ENCODE measurements at regions not wholly inside any gene's neighbourhood (a gene's known extent, or its start where the extent isn't known, plus 50 kb on each side); places are given as distances from the start of the nearest gene placed in this dataset.

DNA sequence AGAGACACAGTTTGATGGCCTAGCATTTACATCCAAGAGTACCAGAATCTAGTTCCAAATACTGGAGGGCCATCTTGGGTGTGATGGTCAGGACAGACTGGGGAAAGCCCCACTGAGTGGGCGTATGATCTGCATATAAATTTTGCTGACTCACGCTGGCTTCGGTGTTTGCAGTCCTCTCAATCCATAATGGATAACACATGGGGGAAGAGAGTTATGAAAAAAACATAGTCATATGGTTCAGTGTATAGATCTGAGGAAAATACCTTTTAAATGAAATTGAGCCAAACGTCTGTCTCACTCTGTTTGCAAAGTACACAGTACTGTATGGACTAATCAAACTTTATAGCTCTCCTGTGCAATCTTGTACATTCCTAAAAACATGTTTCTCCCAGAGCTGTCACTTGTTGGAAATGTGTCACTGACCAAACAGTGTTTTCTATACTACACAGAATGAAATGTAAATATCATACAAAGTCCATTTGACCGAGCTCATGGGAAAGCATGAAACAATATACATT, 125.3 kb upstream of the THBS1 start (continued):
- TF ChIP-seq, protein P1, sequence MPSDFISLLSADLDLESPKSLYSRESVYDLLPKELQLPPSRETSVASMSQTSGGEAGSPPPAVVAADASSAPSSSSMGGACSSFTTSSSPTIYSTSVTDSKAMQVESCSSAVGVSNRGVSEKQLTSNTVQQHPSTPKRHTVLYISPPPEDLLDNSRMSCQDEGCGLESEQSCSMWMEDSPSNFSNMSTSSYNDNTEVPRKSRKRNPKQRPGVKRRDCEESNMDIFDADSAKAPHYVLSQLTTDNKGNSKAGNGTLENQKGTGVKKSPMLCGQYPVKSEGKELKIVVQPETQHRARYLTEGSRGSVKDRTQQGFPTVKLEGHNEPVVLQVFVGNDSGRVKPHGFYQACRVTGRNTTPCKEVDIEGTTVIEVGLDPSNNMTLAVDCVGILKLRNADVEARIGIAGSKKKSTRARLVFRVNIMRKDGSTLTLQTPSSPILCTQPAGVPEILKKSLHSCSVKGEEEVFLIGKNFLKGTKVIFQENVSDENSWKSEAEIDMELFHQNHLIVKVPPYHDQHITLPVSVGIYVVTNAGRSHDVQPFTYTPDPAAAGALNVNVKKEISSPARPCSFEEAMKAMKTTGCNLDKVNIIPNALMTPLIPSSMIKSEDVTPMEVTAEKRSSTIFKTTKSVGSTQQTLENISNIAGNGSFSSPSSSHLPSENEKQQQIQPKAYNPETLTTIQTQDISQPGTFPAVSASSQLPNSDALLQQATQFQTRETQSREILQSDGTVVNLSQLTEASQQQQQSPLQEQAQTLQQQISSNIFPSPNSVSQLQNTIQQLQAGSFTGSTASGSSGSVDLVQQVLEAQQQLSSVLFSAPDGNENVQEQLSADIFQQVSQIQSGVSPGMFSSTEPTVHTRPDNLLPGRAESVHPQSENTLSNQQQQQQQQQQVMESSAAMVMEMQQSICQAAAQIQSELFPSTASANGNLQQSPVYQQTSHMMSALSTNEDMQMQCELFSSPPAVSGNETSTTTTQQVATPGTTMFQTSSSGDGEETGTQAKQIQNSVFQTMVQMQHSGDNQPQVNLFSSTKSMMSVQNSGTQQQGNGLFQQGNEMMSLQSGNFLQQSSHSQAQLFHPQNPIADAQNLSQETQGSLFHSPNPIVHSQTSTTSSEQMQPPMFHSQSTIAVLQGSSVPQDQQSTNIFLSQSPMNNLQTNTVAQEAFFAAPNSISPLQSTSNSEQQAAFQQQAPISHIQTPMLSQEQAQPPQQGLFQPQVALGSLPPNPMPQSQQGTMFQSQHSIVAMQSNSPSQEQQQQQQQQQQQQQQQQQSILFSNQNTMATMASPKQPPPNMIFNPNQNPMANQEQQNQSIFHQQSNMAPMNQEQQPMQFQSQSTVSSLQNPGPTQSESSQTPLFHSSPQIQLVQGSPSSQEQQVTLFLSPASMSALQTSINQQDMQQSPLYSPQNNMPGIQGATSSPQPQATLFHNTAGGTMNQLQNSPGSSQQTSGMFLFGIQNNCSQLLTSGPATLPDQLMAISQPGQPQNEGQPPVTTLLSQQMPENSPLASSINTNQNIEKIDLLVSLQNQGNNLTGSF (CRISPR knock-in tag; IDR thresholded peaks at IDR 0.05): no peak
- no peak for TF ChIP-seq TMF1 (CRISPR knock-in tag; IDR thresholded peaks at IDR 0.05; ENCODE audit: low read depth)
- peak; percentile 73 for TF ChIP-seq FOSL2 (CRISPR knock-in tag; IDR thresholded peaks at IDR 0.05)
- no peak for TF ChIP-seq ASH2L (IDR thresholded peaks at IDR 0.05; ENCODE audit: insufficient read length, low read depth, low read length)
- TF ChIP-seq KDM3A (CRISPR knock-in tag; IDR thresholded peaks at IDR 0.05; ENCODE audit: low read depth): 0 out of 2 replicates have a peak, but pooled peaks have one; percentile 44
- TF ChIP-seq SOX5 (CRISPR knock-in tag; IDR thresholded peaks at IDR 0.05; ENCODE audit: borderline replicate concordance): peak; percentile 80; the same call in 1 of the 2 replicates
- TF ChIP-seq FOXK1 (CRISPR knock-in tag; IDR thresholded peaks at IDR 0.05; ENCODE audit: borderline replicate concordance, low read depth): peak; percentile 58; the same call in 1 of the 2 replicates
- no peak for TF ChIP-seq ZSCAN12 (CRISPR knock-in tag; IDR thresholded peaks at IDR 0.05)
- 0 out of 2 replicates have a peak, but pooled peaks have one; percentile 12 for TF ChIP-seq GFI1 (CRISPR knock-in tag; IDR thresholded peaks at IDR 0.05; ENCODE audit: borderline replicate concordance)
- TF ChIP-seq, protein P2, sequence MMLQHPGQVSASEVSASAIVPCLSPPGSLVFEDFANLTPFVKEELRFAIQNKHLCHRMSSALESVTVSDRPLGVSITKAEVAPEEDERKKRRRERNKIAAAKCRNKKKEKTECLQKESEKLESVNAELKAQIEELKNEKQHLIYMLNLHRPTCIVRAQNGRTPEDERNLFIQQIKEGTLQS (CRISPR knock-in tag; IDR thresholded peaks at IDR 0.05): no peak
- no peak for TF ChIP-seq ZFY (CRISPR knock-in tag; IDR thresholded peaks at IDR 0.05)
- TF ChIP-seq TBX2 (CRISPR knock-in tag; IDR thresholded peaks at IDR 0.05; ENCODE audit: borderline replicate concordance): peak; percentile 25; the same call in 1 of the 2 replicates
- no peak for TF ChIP-seq BORCS8-MEF2B (CRISPR knock-in tag; IDR thresholded peaks at IDR 0.05)
- peak; percentile 80; the same call in 1 of the 2 replicates for TF ChIP-seq TBX3 (IDR thresholded peaks at IDR 0.05; ENCODE audit: borderline replicate concordance)
- TF ChIP-seq ARNT2 (CRISPR knock-in tag; IDR thresholded peaks at IDR 0.05; ENCODE audit: low read depth): no peak
- TF ChIP-seq, protein P3, sequence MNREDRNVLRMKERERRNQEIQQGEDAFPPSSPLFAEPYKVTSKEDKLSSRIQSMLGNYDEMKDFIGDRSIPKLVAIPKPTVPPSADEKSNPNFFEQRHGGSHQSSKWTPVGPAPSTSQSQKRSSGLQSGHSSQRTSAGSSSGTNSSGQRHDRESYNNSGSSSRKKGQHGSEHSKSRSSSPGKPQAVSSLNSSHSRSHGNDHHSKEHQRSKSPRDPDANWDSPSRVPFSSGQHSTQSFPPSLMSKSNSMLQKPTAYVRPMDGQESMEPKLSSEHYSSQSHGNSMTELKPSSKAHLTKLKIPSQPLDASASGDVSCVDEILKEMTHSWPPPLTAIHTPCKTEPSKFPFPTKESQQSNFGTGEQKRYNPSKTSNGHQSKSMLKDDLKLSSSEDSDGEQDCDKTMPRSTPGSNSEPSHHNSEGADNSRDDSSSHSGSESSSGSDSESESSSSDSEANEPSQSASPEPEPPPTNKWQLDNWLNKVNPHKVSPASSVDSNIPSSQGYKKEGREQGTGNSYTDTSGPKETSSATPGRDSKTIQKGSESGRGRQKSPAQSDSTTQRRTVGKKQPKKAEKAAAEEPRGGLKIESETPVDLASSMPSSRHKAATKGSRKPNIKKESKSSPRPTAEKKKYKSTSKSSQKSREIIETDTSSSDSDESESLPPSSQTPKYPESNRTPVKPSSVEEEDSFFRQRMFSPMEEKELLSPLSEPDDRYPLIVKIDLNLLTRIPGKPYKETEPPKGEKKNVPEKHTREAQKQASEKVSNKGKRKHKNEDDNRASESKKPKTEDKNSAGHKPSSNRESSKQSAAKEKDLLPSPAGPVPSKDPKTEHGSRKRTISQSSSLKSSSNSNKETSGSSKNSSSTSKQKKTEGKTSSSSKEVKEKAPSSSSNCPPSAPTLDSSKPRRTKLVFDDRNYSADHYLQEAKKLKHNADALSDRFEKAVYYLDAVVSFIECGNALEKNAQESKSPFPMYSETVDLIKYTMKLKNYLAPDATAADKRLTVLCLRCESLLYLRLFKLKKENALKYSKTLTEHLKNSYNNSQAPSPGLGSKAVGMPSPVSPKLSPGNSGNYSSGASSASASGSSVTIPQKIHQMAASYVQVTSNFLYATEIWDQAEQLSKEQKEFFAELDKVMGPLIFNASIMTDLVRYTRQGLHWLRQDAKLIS (CRISPR knock-in tag; IDR thresholded peaks at IDR 0.05): no peak
- TF ChIP-seq FIP1L1 (IDR thresholded peaks at IDR 0.05; ENCODE audit: borderline replicate concordance, insufficient read depth, low read depth, low read length): no peak
- TF ChIP-seq, protein P4, sequence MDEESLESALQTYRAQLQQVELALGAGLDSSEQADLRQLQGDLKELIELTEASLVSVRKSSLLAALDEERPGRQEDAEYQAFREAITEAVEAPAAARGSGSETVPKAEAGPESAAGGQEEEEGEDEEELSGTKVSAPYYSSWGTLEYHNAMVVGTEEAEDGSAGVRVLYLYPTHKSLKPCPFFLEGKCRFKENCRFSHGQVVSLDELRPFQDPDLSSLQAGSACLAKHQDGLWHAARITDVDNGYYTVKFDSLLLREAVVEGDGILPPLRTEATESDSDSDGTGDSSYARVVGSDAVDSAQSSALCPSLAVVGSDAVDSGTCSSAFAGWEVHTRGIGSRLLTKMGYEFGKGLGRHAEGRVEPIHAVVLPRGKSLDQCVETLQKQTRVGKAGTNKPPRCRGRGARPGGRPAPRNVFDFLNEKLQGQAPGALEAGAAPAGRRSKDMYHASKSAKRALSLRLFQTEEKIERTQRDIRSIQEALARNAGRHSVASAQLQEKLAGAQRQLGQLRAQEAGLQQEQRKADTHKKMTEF (CRISPR knock-in tag; IDR thresholded peaks at IDR 0.05): 0 out of 2 replicates have a peak, but pooled peaks have one; percentile 43
- TF ChIP-seq THAP11 (CRISPR knock-in tag; IDR thresholded peaks at IDR 0.05): peak; percentile 31; the same call in 1 of the 2 replicates
- peak; percentile 54; the same call in 1 of the 2 replicates for TF ChIP-seq SALL1 (CRISPR knock-in tag; IDR thresholded peaks at IDR 0.05)
